Erythroblast (primary cell): ENCODE measurements at regions not wholly inside any gene's neighbourhood (a gene's known extent, or its start where the extent isn't known, plus 50 kb on each side); places are given as distances from the start of the nearest gene placed in this dataset.

Source experiments
- GATA1 ChIP-seq: IDR thresholded peaks from 2 replicates; pipeline ENCODE4 v1.6.1; 2011; ENCODE audit warnings: low read depth, mild to moderate bottlenecking, control low read depth, low read length, moderate library complexity
- POLR2A ChIP-seq: IDR thresholded peaks from 2 replicates; pipeline ENCODE4 v1.6.1; 2011; ENCODE audit warnings: mild to moderate bottlenecking, low read length

DNA sequence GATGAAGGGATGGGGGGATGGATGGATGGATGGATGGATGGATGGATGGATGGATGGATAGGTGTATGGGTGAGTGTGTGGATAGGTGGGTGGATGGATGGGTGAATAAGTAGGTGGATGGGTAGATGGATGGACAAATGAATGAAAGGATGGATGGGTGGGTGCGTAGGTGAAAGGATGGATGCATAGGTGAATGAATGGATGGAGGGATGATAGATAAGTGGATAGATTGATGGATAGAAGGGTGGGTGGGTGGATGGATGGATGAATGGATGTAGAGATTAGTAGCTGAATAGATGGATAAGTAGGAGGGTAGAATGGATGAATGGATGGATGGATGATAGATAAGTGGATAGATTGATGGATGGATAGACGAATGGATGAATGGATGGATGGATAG is 152.7 kb downstream of the MN1 start:
- TF ChIP-seq POLR2A = no peak
- TF ChIP-seq GATA1 = no peak
